Gastroesophageal sphincter (tissue), 4 donors: ENCODE measurements at regions not wholly inside any gene's neighbourhood (a gene's known extent, or its start where the extent isn't known, plus 50 kb on each side); places are given as distances from the start of the nearest gene placed in this dataset.

Source experiments
- ATAC-seq: fragments of 150-250 bp; one replicate; pipeline ENCODE4 v1.9.1; 2016; ENCODE audit warnings: mild to moderate bottlenecking, moderate library complexity
- H3K27ac ChIP-seq, 4 donors: fragments of 200-600 bp; sonication (generic) in 3 of 4; 1 replicate in 3 of 4; 2 replicates in 1 of 4; pipeline ENCODE4 v1.5.1; 2016 to 2019
- H3K27me3 ChIP-seq: fragments of 200-600 bp; sonication (generic); one replicate; pipeline ENCODE4 v1.5.1; 2019
- H3K36me3 ChIP-seq, 2 donors: fragments of 200-600 bp; sonication (generic); one replicate each; pipeline ENCODE4 v1.5.1; 2019; ENCODE audit warnings: control low read depth in 1 of 2
- H3K4me1 ChIP-seq, 3 donors: fragments of 200-600 bp; sonication (generic); 1 replicate in 2 of 3; 2 replicates in 1 of 3; pipeline ENCODE4 v1.5.1; 2016 to 2019; ENCODE audit warnings: control low read depth in 2 of 3
- H3K4me3 ChIP-seq, 2 donors: fragments of 200-600 bp; sonication (generic); one replicate each; pipeline ENCODE4 v1.5.1; 2019; ENCODE audit warnings: mild to moderate bottlenecking in 1 of 2, moderate library complexity in 1 of 2
- H3K9me3 ChIP-seq, 3 donors: fragments of 200-600 bp; sonication (generic); one replicate each; pipeline ENCODE4 v1.5.1; 2017 to 2019; ENCODE audit warnings: control low read depth in 2 of 3
- EP300 ChIP-seq: sonication (generic); formaldehyde crosslinking; IDR thresholded peaks from one replicate; pipeline ENCODE4 v1.6.1; 2017; ENCODE audit warnings: antibody characterized with exemption, mild to moderate bottlenecking
- POLR2A ChIP-seq, 2 donors: fragments of 450-650 bp; IDR thresholded peaks; one replicate each; pipeline ENCODE4 v1.6.1; 2017; ENCODE audit warnings: antibody characterized with exemption in 2 of 2, mild to moderate bottlenecking in 2 of 2, moderate library complexity in 1 of 2
- POLR2AphosphoS5 ChIP-seq: sonication (generic); formaldehyde crosslinking; IDR thresholded peaks from one replicate; pipeline ENCODE4 v1.6.1; 2017; ENCODE audit warnings: antibody characterized with exemption
- WGBS, 2 donors: methylation state at CpG; one replicate each; pipeline ENCODE4 v1.1.5; 2018; ENCODE audit warnings: low coverage in 1 of 2; 5-methylcytosine and 5-hydroxymethylcytosine counted together
- TF ChIP-seq, protein P1 (sequence below), 4 experiments: fragments of 200-600 bp in 2 of 4; fragments of 450-650 bp in 2 of 4; sonication (generic) in 1 of 4; IDR thresholded peaks; one replicate each; pipeline ENCODE4 v1.5.1; 2017 to 2019; ENCODE audit warnings: antibody characterized with exemption in 4 of 4, mild to moderate bottlenecking in 2 of 4, moderate library complexity in 2 of 4

DNA sequence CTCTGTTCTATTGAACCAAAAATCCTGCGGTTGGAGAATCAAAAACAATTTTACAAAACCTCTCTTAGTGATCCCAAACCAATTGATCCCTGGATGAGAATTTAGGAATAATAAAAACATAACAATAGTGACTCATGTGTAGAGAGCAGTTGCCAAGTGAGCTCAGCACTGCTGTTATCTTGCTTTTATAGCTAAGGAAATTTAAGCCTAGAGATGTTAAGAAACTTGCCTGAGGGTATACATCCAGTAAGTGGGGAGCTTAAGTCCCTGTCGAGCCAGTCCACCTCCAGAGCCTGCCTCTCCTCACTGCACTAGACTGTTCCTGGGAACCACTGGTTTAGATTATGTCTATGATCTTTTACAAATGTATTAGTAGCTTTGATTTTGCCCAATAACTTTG lies 358.4 kb upstream of the LMCD1 start:
- no peak overlapping the region for H3K4me3 ChIP-seq
- H3K36me3 ChIP-seq, result no peaks in the 10 kb centered on the region
- ATAC-seq, result no peak
- 45 to 61% methylated on average over 1 to 2 of the region's 2 CpGs for WGBS, 2 donors
- TF ChIP-seq, protein P1, sequence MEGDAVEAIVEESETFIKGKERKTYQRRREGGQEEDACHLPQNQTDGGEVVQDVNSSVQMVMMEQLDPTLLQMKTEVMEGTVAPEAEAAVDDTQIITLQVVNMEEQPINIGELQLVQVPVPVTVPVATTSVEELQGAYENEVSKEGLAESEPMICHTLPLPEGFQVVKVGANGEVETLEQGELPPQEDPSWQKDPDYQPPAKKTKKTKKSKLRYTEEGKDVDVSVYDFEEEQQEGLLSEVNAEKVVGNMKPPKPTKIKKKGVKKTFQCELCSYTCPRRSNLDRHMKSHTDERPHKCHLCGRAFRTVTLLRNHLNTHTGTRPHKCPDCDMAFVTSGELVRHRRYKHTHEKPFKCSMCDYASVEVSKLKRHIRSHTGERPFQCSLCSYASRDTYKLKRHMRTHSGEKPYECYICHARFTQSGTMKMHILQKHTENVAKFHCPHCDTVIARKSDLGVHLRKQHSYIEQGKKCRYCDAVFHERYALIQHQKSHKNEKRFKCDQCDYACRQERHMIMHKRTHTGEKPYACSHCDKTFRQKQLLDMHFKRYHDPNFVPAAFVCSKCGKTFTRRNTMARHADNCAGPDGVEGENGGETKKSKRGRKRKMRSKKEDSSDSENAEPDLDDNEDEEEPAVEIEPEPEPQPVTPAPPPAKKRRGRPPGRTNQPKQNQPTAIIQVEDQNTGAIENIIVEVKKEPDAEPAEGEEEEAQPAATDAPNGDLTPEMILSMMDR (IDR thresholded peaks at IDR 0.05), result no peak
- TF ChIP-seq POLR2A (IDR thresholded peaks at IDR 0.05), result no peak
- no peak for TF ChIP-seq EP300
- no peak for TF ChIP-seq POLR2AphosphoS5
- no peak overlapping the region for H3K27ac ChIP-seq
- no peaks in the 10 kb centered on the region for H3K27me3 ChIP-seq
- H3K9me3 ChIP-seq, result no peaks in the 10 kb centered on the region
- no peaks in the 10 kb centered on the region for H3K4me1 ChIP-seq

DNA sequence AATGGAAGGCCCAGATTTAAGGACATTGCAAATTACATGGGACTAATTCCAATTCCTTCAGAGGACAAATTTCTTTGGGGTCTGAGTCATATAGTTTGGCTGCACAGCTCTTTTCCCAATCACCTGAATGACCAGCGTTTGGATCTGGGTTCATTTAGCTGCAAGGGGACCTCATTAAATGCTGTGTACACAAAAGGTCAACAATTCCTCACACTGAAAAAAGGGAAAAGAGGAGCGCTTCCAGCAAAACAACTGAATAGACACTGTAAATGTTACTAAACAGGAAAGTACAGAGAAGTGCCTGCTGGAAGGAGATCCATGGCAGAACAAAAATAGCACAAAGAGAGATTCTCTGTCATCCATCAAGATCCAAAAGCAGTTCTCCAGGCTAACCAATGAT lies 356.0 kb upstream of the LMCD1 start:
- Histone ChIP-seq H3K9me3 (no peaks in the 10 kb centered on the region), H3K27ac (no peak overlapping the region), H3K4me1 (no peaks in the 10 kb centered on the region), H3K4me3 (no peak overlapping the region), H3K27me3 (no peaks in the 10 kb centered on the region), H3K36me3 (no peaks in the 10 kb centered on the region)
- 25 to 57% methylated on average over 2 of the region's 2 CpGs for WGBS, 2 donors
- no peak for ATAC-seq
- TF ChIP-seq POLR2AphosphoS5 (no peak), POLR2A (IDR thresholded peaks at IDR 0.05) (no peak), EP300 (no peak)
- TF ChIP-seq, protein P1 (IDR thresholded peaks at IDR 0.05), result no peak

DNA sequence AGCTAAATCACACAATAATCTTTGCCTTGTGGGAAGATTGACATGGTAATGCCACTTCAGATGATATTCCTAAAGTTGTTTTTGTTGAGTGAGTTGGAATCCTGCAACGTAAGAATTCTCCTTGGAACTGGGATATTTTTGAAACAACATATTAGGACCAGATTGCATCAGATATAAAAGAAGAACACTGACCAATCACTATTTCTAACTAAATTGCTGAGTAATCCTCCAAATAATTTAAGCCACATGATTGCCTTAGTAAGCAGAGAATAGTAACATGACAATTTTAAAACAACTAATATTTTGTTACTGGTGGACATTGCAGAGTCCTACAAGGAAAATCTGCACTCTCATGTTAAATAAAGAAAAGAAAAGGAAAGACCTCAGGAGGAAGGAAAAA lies 353.9 kb upstream of the LMCD1 start:
- 81 to 89% methylated on average over 1 of the region's 1 CpG for WGBS, 2 donors
- H3K9me3 ChIP-seq, result no peaks in the 10 kb centered on the region
- TF ChIP-seq EP300 (no peak), POLR2A (IDR thresholded peaks at IDR 0.05) (no peak), POLR2AphosphoS5 (no peak)
- TF ChIP-seq, protein P1 (IDR thresholded peaks at IDR 0.05), result no peak
- no peaks in the 10 kb centered on the region for H3K36me3 ChIP-seq
- no peak for ATAC-seq
- H3K27ac ChIP-seq, result no peak overlapping the region
- H3K4me1 ChIP-seq, result no peaks in the 10 kb centered on the region
- H3K4me3 ChIP-seq, result no peak overlapping the region
- H3K27me3 ChIP-seq, result no peaks in the 10 kb centered on the region

DNA sequence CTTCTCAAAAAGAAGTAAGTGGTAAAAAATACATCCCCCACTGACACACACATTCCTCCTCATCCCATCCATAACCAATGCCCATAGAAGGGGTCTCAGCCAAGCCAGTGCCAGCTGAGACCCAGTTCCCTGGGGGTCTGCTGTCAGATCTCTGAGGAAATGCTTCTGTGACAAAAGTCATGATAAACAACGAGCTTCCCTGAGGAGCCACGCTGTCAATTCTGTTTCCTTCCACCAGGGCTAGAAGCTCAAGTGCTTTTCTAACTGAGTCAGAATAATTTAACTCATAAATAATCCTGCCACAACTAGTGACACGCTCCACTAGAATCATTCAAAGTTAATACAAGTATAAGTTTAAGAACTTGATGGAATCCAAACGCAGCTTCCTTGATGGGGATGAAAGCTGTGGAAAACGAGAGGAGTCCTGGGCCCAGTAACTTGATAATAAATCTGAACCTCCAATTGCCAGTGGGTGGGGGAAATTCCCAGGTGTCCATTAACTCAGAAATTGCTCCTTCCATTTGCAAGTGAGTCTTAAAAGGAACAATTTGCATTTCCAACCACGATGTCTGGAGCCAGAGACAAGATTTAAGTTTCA lies 348.7 kb upstream of the LMCD1 start:
- TF ChIP-seq EP300 (no peak), POLR2AphosphoS5 (no peak), POLR2A (IDR thresholded peaks at IDR 0.05) (no peak)
- TF ChIP-seq, protein P1 (IDR thresholded peaks at IDR 0.05), result no peak
- no peak overlapping the region for H3K4me3 ChIP-seq
- no peak overlapping the region for H3K27ac ChIP-seq
- no peaks in the 10 kb centered on the region for H3K36me3 ChIP-seq
- WGBS, 2 donors, result 48 to 63% methylated on average over 4 to 6 of the region's 6 CpGs
- ATAC-seq, result no peak
- no peaks in the 10 kb centered on the region for H3K4me1 ChIP-seq
- no peaks in the 10 kb centered on the region for H3K27me3 ChIP-seq
- H3K9me3 ChIP-seq, result no peaks in the 10 kb centered on the region

DNA sequence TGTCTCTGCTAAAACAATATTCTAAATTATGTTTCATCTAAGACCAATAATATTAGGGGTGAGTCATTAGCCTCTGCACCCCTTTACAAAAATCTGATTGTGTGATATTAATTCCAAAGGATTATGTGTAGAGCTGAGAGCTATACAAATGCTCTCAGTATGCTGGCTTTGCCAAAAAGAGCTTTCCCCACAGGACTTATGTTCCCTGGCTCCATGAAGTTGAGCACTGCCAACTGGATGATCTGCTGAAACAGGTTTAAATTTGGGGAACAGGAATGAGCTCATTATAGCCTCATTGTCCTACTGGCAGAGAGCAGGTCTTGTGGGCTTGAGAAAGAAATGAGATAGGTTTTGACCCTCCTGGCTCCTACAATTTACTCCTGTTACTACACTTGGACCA lies 347.8 kb upstream of the LMCD1 start:
- Histone ChIP-seq H3K27ac (no peak overlapping the region), H3K9me3 (no peaks in the 10 kb centered on the region), H3K4me1 (no peaks in the 10 kb centered on the region), H3K27me3 (no peaks in the 10 kb centered on the region), H3K4me3 (no peak overlapping the region), H3K36me3 (no peaks in the 10 kb centered on the region)
- ATAC-seq, result no peak
- TF ChIP-seq EP300 (no peak), POLR2AphosphoS5 (no peak), POLR2A (IDR thresholded peaks at IDR 0.05) (no peak)
- TF ChIP-seq, protein P1 (IDR thresholded peaks at IDR 0.05), result no peak
